ENCODE measurements at regions not wholly inside any gene's neighbourhood (a gene's known extent, or its start where the extent isn't known, plus 50 kb on each side); places are given as distances from the start of the nearest gene placed in this dataset.

GRCh38 chr20:57004951-57005933 lies 261.2 kb downstream of the BMP7 start:
- DNase-seq (ENCODE audit: low read depth) = no peak
- no peak overlapping the region for H3K4me3 ChIP-seq (ENCODE audit: low read length)
- no peak for TF ChIP-seq CTCF (conservative IDR thresholded peaks at IDR 0.05; ENCODE audit: low read depth, low read length)

GRCh38 chr20:57006411-57007170 lies 259.9 kb downstream of the BMP7 start:
- no peak for DNase-seq (ENCODE audit: low read depth)
- TF ChIP-seq CTCF (conservative IDR thresholded peaks at IDR 0.05; ENCODE audit: low read depth, low read length) = no peak
- no peak overlapping the region for H3K4me3 ChIP-seq (ENCODE audit: low read length)

- TF ChIP-seq CTCF (conservative IDR thresholded peaks at IDR 0.05; ENCODE audit: low read depth, low read length) = no peak
- no peak overlapping the region for H3K4me3 ChIP-seq (ENCODE audit: low read length)
- no peak for DNase-seq (ENCODE audit: low read depth)
Observed at GRCh38 chr20:57007171-57007540, 259.3 kb downstream of the BMP7 start.

- DNase-seq (ENCODE audit: low read depth) = no peak
- TF ChIP-seq CTCF (conservative IDR thresholded peaks at IDR 0.05; ENCODE audit: low read depth, low read length) = no peak
- H3K4me3 ChIP-seq (ENCODE audit: low read length) = no peak overlapping the region
Observed at GRCh38 chr20:57008217-57008616, 258.2 kb downstream of the BMP7 start.

GRCh38 chr20:57009355-57009754 lies 257.1 kb downstream of the BMP7 start:
- TF ChIP-seq CTCF (conservative IDR thresholded peaks at IDR 0.05; ENCODE audit: low read depth, low read length) = no peak
- no peak overlapping the region for H3K4me3 ChIP-seq (ENCODE audit: low read length)
- DNase-seq (ENCODE audit: low read depth) = no peak

GRCh38 chr20:57009775-57010174 lies 256.7 kb downstream of the BMP7 start:
- TF ChIP-seq CTCF (conservative IDR thresholded peaks at IDR 0.05; ENCODE audit: low read depth, low read length) = no peak
- DNase-seq (ENCODE audit: low read depth) = no peak

More at GRCh38 chr20:57009775-57010174, 256.7 kb downstream of the BMP7 start:
- no peak overlapping the region for H3K4me3 ChIP-seq (ENCODE audit: low read length)

Data from retinal pigment epithelial cell (primary cell).